Fibroblast of lung (primary cell): ENCODE measurements at regions not wholly inside any gene's neighbourhood (a gene's known extent, or its start where the extent isn't known, plus 50 kb on each side); places are given as distances from the start of the nearest gene placed in this dataset.

Source experiments
- DNase-seq, 2 donors: peaks; one replicate each; pipeline versions ENCODE4 v3.0.0 to v3.0.0-alpha.2; 2010; ENCODE audit warnings: low read depth in 2 of 2
- H2AFZ ChIP-seq: 2 replicates; pipeline ENCODE4 v1.5.1; 2012; ENCODE audit warnings: low read length, control low read depth, inconsistent platforms
- H3K27ac ChIP-seq: 2 replicates; pipeline ENCODE4 v1.5.1; 2011; ENCODE audit warnings: low read length, control low read depth; ENCODE audit not compliant: insufficient read depth
- H3K27me3 ChIP-seq: 2 replicates; pipeline ENCODE4 v1.5.1; 2011; ENCODE audit warnings: mild to moderate bottlenecking, low read length; ENCODE audit not compliant: control insufficient read depth, insufficient read depth
- H3K36me3 ChIP-seq: 2 replicates; pipeline ENCODE4 v1.5.1; 2011; ENCODE audit warnings: low read length; ENCODE audit not compliant: control insufficient read depth, insufficient read depth
- H3K4me1 ChIP-seq: 2 replicates; pipeline ENCODE4 v1.5.1; 2011; ENCODE audit warnings: low read length; ENCODE audit not compliant: control insufficient read depth, insufficient read depth; ENCODE audit errors: extremely low read depth
- H3K4me2 ChIP-seq: 2 replicates; pipeline ENCODE4 v1.5.1; 2011; ENCODE audit warnings: low read length, control low read depth; ENCODE audit not compliant: insufficient read depth; ENCODE audit errors: extremely low read depth
- H3K4me3 ChIP-seq, 4 experiments: fragments of 200-600 bp in 1 of 4; sonication (generic) in 1 of 4; replicated peaks in 1 of 4; 2 replicates each; pipeline ENCODE4 v1.5.1; 2011 to 2016; ENCODE audit warnings: low read length in 4 of 4, low read depth in 3 of 4, mild to moderate bottlenecking in 3 of 4, control low read depth in 2 of 4, inconsistent platforms in 1 of 4, mixed read lengths in 1 of 4; ENCODE audit not compliant: insufficient read depth in 1 of 4; ENCODE audit errors: control extremely low read depth in 1 of 4
- H3K79me2 ChIP-seq: 2 replicates; pipeline ENCODE4 v1.5.1; 2012; ENCODE audit warnings: mild to moderate bottlenecking, low read length, inconsistent platforms; ENCODE audit not compliant: control insufficient read depth, insufficient read depth
- H3K9ac ChIP-seq: 2 replicates; pipeline ENCODE4 v1.5.1; 2011; ENCODE audit warnings: mild to moderate bottlenecking, low read length, control low read depth; ENCODE audit not compliant: insufficient read depth
- H3K9me3 ChIP-seq: 2 replicates; pipeline ENCODE4 v1.5.1; 2012; ENCODE audit warnings: low read depth, low read length; ENCODE audit not compliant: control insufficient read depth, insufficient read depth
- H4K20me1 ChIP-seq: 2 replicates; pipeline ENCODE4 v1.5.1; 2011; ENCODE audit warnings: low read length; ENCODE audit not compliant: control insufficient read depth, insufficient read depth; ENCODE audit errors: extremely low read depth
- EZH2 ChIP-seq: IDR thresholded peaks from 2 replicates; pipeline ENCODE4 v1.5.1; 2012; ENCODE audit warnings: low read length, control low read depth, mild to moderate bottlenecking; ENCODE audit errors: missing control alignments
- TF ChIP-seq, protein P1 (sequence below), 2 donors: IDR thresholded peaks in 1 of 2; conservative IDR thresholded peaks in 1 of 2; 1 replicate in 1 of 2; 2 replicates in 1 of 2; pipeline ENCODE4 v1.5.1; 2011 to 2012; ENCODE audit warnings: low read length in 2 of 2, control low read depth in 1 of 2, inconsistent platforms in 1 of 2, low read depth in 1 of 2, mild to moderate bottlenecking in 1 of 2

- H3K79me2 ChIP-seq, result no peaks in the 10 kb centered on the region
- H3K4me1 ChIP-seq, result no peaks in the 10 kb centered on the region
- DNase-seq, result peak in 1 of 2 donors; percentile 30
- H3K36me3 ChIP-seq, result no peaks in the 10 kb centered on the region
- H4K20me1 ChIP-seq, result no peaks in the 10 kb centered on the region
- no peak overlapping the region for H3K4me2 ChIP-seq
- no peaks in the 10 kb centered on the region for H3K27me3 ChIP-seq
- no peak overlapping the region for H3K27ac ChIP-seq
- H2AFZ ChIP-seq, result no peak overlapping the region
- H3K4me3 ChIP-seq, result no peak overlapping the region
- TF ChIP-seq, protein P1, sequence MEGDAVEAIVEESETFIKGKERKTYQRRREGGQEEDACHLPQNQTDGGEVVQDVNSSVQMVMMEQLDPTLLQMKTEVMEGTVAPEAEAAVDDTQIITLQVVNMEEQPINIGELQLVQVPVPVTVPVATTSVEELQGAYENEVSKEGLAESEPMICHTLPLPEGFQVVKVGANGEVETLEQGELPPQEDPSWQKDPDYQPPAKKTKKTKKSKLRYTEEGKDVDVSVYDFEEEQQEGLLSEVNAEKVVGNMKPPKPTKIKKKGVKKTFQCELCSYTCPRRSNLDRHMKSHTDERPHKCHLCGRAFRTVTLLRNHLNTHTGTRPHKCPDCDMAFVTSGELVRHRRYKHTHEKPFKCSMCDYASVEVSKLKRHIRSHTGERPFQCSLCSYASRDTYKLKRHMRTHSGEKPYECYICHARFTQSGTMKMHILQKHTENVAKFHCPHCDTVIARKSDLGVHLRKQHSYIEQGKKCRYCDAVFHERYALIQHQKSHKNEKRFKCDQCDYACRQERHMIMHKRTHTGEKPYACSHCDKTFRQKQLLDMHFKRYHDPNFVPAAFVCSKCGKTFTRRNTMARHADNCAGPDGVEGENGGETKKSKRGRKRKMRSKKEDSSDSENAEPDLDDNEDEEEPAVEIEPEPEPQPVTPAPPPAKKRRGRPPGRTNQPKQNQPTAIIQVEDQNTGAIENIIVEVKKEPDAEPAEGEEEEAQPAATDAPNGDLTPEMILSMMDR (conservative IDR thresholded peaks at IDR 0.05 in 1 of 2, IDR thresholded peaks at IDR 0.05 in 1 of 2; ENCODE audit: low read depth in 1 of 2, low read length in 2 of 2), result no peak
- no peak for TF ChIP-seq EZH2
- no peaks in the 10 kb centered on the region for H3K9me3 ChIP-seq
- no peak overlapping the region for H3K9ac ChIP-seq
These were observed 551.3 kb upstream of the CDH4 start for GRCh38 chr20:60700728-60701127.

DNA sequence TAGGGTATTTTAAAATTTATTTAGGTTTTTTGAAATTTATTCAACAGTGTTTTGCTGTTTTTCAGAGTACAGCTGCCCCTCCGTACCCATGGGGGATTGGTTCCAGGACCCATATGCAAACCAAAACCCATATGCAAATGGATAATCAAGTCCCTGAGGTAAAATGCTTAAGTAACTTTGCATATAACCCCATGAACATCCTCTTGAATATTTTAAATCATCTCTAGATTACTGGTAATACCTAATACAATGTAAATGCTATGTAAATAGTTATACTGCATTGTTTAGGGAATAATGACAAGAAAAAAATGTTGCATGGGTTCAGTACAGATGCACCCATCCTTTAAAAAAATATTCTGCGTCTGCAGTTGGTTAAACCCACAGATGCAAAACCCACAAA, 547.9 kb upstream of the CDH4 start:
- Histone ChIP-seq H3K9ac (no peak overlapping the region), H4K20me1 (no peaks in the 10 kb centered on the region), H3K9me3 (no peaks in the 10 kb centered on the region), H3K27ac (no peak overlapping the region), H3K4me1 (no peaks in the 10 kb centered on the region), H3K36me3 (no peaks in the 10 kb centered on the region), H2AFZ (no peak overlapping the region), H3K4me2 (no peak overlapping the region), H3K79me2 (no peaks in the 10 kb centered on the region), H3K27me3 (no peaks in the 10 kb centered on the region), H3K4me3 (no peak overlapping the region)
- DNase-seq, result no peak
- TF ChIP-seq, protein P1 (conservative IDR thresholded peaks at IDR 0.05 in 1 of 2, IDR thresholded peaks at IDR 0.05 in 1 of 2; ENCODE audit: low read depth in 1 of 2, low read length in 2 of 2), result no peak
- no peak for TF ChIP-seq EZH2

- H3K4me1 ChIP-seq, result no peaks in the 10 kb centered on the region
- H2AFZ ChIP-seq, result no peak overlapping the region
- no peaks in the 10 kb centered on the region for H3K36me3 ChIP-seq
- no peaks in the 10 kb centered on the region for H4K20me1 ChIP-seq
- no peak overlapping the region for H3K4me3 ChIP-seq
- no peak overlapping the region for H3K4me2 ChIP-seq
- H3K9me3 ChIP-seq, result no peaks in the 10 kb centered on the region
- no peak overlapping the region for H3K9ac ChIP-seq
- no peak for TF ChIP-seq EZH2
- TF ChIP-seq, protein P1 (conservative IDR thresholded peaks at IDR 0.05 in 1 of 2, IDR thresholded peaks at IDR 0.05 in 1 of 2; ENCODE audit: low read depth in 1 of 2, low read length in 2 of 2), result no peak
- no peak overlapping the region for H3K27ac ChIP-seq
- no peaks in the 10 kb centered on the region for H3K79me2 ChIP-seq
- DNase-seq, result no peak
- no peaks in the 10 kb centered on the region for H3K27me3 ChIP-seq
These were observed 538.7 kb upstream of the CDH4 start for GRCh38 chr20:60713396-60713795.
